WERI-Rb-1 (cell line): ENCODE measurements at regions not wholly inside any gene's neighbourhood (a gene's known extent, or its start where the extent isn't known, plus 50 kb on each side); places are given as distances from the start of the nearest gene placed in this dataset.
"Not testable (repeated sequence)": the region's sequence is repeated elsewhere in the genome, so short reads cannot be mapped to it uniquely, and the experiment has no call there.

Source experiments
- DNase-seq: peaks from one replicate; pipeline ENCODE4 v3.0.0-alpha.2; 2020
- H3K27ac ChIP-seq: fragments of 250-450 bp; sonication (Bioruptor Pico); 2 replicates; pipeline ENCODE4 v1.5.1; 2020; ENCODE audit warnings: mild to moderate bottlenecking, moderate library complexity
- H3K27me3 ChIP-seq: fragments of 250-450 bp; sonication (Bioruptor Pico); 2 replicates; pipeline ENCODE4 v1.5.1; 2021; ENCODE audit warnings: mild to moderate bottlenecking, low read depth, moderate library complexity; ENCODE audit not compliant: insufficient read depth, severe bottlenecking
- H3K36me3 ChIP-seq: fragments of 250-450 bp; sonication (Bioruptor Pico); 2 replicates; pipeline ENCODE4 v1.5.1; 2020; ENCODE audit warnings: mild to moderate bottlenecking, moderate library complexity
- H3K4me3 ChIP-seq: 2 replicates; pipeline ENCODE4 v1.5.1; 2011; ENCODE audit warnings: low read depth, mild to moderate bottlenecking, control low read depth, low read length
- H3K9me3 ChIP-seq: fragments of 250-450 bp; sonication (Bioruptor Pico); 2 replicates; pipeline ENCODE4 v1.5.1; 2021; ENCODE audit warnings: mild to moderate bottlenecking, moderate library complexity; ENCODE audit not compliant: severe bottlenecking
- TF ChIP-seq, protein P1 (sequence below): IDR thresholded peaks from 2 replicates; pipeline ENCODE4 v1.5.1; 2011; ENCODE audit warnings: low read depth, mild to moderate bottlenecking, control low read depth, inconsistent platforms, low read length

DNA sequence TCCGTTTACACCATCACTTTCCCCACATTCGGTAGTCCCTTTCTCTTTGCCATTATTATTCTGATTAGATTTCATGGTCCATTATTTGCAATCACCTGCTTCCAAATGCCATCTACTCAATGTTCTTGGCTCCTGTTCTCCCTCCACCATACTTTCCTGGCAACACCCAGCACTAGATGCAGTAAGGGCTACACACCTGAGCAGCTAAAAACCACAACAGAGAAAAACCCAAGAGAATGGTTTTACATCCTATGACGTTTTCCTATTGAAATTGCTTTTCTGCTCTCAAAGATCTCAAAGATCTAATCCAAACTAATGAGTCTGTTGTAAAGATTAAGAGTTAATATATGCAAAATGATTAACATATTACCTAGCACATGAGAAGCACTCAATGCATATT is 441.3 kb downstream of the SHISA9 start:
- Histone ChIP-seq H3K4me3 (no peak overlapping the region), H3K27me3 (no peaks in the 10 kb centered on the region), H3K27ac (no peak overlapping the region), H3K9me3 (no peaks in the 10 kb centered on the region), H3K36me3 (no peaks in the 10 kb centered on the region)
- TF ChIP-seq, protein P1, sequence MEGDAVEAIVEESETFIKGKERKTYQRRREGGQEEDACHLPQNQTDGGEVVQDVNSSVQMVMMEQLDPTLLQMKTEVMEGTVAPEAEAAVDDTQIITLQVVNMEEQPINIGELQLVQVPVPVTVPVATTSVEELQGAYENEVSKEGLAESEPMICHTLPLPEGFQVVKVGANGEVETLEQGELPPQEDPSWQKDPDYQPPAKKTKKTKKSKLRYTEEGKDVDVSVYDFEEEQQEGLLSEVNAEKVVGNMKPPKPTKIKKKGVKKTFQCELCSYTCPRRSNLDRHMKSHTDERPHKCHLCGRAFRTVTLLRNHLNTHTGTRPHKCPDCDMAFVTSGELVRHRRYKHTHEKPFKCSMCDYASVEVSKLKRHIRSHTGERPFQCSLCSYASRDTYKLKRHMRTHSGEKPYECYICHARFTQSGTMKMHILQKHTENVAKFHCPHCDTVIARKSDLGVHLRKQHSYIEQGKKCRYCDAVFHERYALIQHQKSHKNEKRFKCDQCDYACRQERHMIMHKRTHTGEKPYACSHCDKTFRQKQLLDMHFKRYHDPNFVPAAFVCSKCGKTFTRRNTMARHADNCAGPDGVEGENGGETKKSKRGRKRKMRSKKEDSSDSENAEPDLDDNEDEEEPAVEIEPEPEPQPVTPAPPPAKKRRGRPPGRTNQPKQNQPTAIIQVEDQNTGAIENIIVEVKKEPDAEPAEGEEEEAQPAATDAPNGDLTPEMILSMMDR, result no peak
- DNase-seq, result no peak

DNA sequence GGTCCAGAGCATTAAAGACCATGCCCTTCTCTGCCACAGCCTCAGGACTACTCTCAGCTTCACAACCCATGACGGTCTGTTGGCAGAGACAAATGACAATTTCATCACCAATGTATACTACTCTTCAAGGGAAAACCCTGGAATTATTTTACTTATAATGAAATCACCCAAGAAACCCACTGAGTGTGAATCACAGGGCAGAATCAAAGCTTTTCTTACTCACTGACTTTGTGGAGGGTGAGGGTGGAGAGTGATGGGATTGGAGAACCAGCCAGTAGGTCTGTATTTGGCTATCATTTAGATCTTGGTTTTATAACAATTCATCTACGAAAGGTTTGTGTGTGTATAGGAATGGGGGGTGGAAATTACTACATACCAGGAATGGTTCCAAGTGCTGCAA is 442.6 kb downstream of the SHISA9 start:
- H3K27me3 ChIP-seq, result no peaks in the 10 kb centered on the region

DNA sequence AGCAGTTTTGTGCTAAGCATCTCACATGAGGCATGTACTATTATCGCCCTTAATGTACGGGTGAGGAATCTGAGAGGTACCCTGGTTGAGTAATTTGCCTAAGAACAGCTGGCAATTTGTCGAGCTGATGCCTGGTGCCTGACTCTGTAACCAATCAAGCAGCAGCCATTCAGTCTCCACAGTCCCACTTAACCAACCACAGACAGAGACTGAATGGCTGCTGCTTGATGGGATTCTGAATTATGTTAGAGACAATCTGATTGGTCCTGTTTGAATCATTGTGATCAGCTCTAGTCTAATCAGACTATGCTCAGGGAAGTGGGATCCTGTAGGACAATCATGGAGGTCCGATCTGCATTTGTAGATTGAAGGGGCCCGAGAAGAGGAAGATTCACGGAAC is 447.0 kb downstream of the SHISA9 start:
- H3K4me3 ChIP-seq, result no peak overlapping the region
- H3K27ac ChIP-seq, result no peak overlapping the region
- H3K9me3 ChIP-seq, result no peaks in the 10 kb centered on the region
- no peaks in the 10 kb centered on the region for H3K27me3 ChIP-seq
- DNase-seq, result no peak
- H3K36me3 ChIP-seq, result no peaks in the 10 kb centered on the region
- TF ChIP-seq, protein P1, result no peak

More for the DNA sequence above, 442.6 kb downstream of the SHISA9 start:
- no peaks in the 10 kb centered on the region for H3K36me3 ChIP-seq
- no peaks in the 10 kb centered on the region for H3K9me3 ChIP-seq
- TF ChIP-seq, protein P1, result no peak
- DNase-seq, result no peak
- no peak overlapping the region for H3K4me3 ChIP-seq
- H3K27ac ChIP-seq, result no peak overlapping the region

DNA sequence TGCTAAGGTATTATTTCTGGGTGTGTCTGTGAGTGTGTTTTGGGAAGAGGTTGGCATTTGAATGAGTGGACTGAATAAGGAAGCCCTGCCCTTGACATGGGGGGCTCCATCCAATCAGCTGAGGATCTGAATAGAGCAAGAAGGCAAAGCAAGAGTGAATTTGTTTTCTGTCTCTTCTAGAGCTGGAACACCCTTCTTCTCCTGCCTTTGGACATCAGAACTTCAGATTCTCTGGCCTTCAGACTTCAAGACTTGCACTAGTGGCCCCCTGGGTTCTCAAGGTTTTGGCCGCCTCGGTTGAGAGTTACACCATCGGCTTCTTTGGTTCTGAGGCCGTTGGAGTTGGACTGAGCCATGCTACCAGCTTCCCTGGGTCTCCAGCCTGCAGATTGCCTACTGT is 448.6 kb downstream of the SHISA9 start:
- no peak for DNase-seq
- TF ChIP-seq, protein P1, result no peak
- Histone ChIP-seq H3K4me3 (no peak overlapping the region), H3K27ac (no peak overlapping the region), H3K36me3 (no peaks in the 10 kb centered on the region), H3K27me3 (no peaks in the 10 kb centered on the region), H3K9me3 (no peaks in the 10 kb centered on the region)

DNA sequence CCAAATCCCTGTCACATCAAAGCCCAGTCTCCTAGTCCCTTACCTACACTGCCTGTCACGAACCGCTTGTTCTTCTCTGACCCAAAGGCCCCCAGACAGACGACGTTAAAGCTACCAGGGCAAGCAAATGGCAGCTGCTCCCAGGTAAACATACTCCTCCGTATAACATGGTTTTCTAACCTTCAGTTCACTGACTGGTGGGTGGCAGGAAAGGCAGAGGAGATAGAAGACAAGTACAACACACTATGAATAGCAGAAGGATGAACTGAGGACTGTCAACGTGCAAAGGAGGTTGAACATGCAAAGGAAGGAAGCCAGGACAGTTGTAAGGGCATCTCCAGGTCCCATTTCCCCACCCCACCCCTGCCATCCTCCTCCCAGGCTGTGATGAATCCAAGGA is 449.8 kb downstream of the SHISA9 start:
- H3K36me3 ChIP-seq, result no peaks in the 10 kb centered on the region
- no peaks in the 10 kb centered on the region for H3K9me3 ChIP-seq
- H3K4me3 ChIP-seq, result no peak overlapping the region
- H3K27ac ChIP-seq, result no peak overlapping the region
- DNase-seq, result no peak
- H3K27me3 ChIP-seq, result no peaks in the 10 kb centered on the region
- TF ChIP-seq, protein P1, result no peak

DNA sequence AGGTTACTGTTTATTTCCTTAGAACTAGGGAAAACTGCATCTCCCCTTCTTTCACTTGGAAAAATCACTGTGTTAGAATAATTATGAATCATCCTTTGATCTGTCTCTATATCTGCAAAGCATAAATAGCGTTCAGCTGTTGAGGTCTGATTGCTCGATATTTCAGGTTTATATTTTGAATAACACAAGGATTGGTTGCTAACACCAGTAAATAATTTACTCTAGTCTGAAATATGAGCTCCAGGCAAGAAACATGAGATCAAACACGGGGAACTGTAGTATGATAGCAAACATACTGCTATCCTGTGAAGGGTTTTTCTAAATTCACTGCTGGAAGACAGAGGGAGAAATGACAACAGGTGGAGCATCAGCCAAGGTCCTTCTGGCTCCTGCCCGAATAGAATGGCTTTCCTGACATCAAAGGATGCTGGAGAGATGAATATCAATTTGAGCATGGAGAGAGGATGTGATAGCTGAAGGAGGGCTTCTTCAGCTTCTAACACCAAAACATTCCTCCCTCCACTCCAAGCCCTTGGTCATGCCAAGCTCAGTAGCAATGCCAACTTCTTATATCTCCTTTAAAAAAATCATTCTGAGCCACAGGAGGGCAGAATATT is 450.3 kb downstream of the SHISA9 start:
- no peak overlapping the region for H3K4me3 ChIP-seq
- no peak overlapping the region for H3K27ac ChIP-seq
- TF ChIP-seq, protein P1, result no peak
- no peak for DNase-seq
- H3K27me3 ChIP-seq, result no peaks in the 10 kb centered on the region
- no peaks in the 10 kb centered on the region for H3K36me3 ChIP-seq
- H3K9me3 ChIP-seq, result no peaks in the 10 kb centered on the region

DNA sequence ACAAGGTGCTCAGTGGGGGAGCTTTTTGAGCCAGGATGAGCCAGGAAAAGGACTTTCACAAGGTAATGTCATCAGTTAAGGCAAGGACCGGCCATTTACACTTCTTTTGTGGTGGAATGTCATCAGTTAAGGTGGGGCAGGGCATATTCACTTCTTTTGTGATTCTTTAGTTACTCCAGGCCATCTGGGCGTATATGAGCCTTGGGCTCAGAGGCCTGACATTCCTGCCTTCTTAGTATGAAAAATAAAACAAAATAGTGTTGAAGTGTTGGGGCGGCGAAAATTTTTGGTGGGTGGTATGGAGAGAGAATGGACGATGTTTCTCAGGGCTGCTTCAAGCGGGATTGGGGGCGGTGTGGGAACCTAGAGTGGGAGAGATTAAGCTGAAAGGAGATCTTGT is 451.4 kb downstream of the SHISA9 start:
- H3K27ac ChIP-seq, H3K9me3 ChIP-seq, H3K36me3 ChIP-seq, H3K4me3 ChIP-seq, DNase-seq, H3K27me3 ChIP-seq: not testable (repeated sequence)

DNA sequence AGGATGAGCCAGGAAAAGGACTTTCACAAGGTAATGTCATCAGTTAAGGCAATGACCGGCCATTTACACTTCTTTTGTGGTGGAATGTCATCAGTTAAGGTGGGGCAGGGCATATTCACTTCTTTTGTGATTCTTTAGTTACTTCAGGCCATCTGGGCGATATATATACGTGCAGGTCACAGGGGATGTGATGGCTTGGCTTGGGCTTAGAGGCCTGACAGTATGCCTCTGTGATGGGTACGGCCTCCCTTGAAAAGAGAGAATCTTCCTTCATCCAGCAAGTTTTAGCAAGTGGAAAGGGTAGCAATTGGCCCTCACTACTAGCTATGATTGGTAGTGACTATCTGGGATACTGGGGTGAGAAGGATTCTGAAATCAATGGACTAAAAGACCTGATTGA is 456.4 kb downstream of the SHISA9 start:
- H3K27me3 ChIP-seq, H3K27ac ChIP-seq, DNase-seq: not testable (repeated sequence)

More for the DNA sequence above, 456.4 kb downstream of the SHISA9 start:
- not testable (repeated sequence) for H3K36me3 ChIP-seq, H3K4me3 ChIP-seq, H3K9me3 ChIP-seq
